Caco-2 (cell line): ENCODE measurements at regions not wholly inside any gene's neighbourhood (a gene's known extent, or its start where the extent isn't known, plus 50 kb on each side); places are given as distances from the start of the nearest gene placed in this dataset.

Experiments
- BruUV-seq: library from RNA; stranded (reverse); fragments of 400-500 nt; replicated peaks from 2 replicates; lab custom pipeline; 2021; lab: Mats Ljungman, UMichigan
- CTCF ChIA-PET: fragments of 300-600 bp; sonication (Branson Sonifier 250); formaldehyde crosslinking; loops from one replicate; lab custom pipeline; 2022; ENCODE audit warnings: antibody characterized with exemption; lab: Charles Lee
- POLR2A ChIA-PET: fragments of 300-600 bp; sonication (Branson Sonifier 250); formaldehyde crosslinking; loops from one replicate; lab custom pipeline; 2022; ENCODE audit warnings: antibody characterized with exemption; lab: Charles Lee
- DNase-seq, 2 experiments: peaks; one replicate each; pipeline versions ENCODE4 v3.0.0 to v3.0.0-alpha.2; 2020 to 2022
- H3K27me3 ChIP-seq: replicated peaks from 2 replicates; pipeline ENCODE4 v1.6.0; 2011; ENCODE audit warnings: low read length; ENCODE audit not compliant: control insufficient read depth, insufficient read depth
- H3K36me3 ChIP-seq: 2 replicates; pipeline ENCODE4 v1.5.1; 2011; ENCODE audit warnings: low read length; ENCODE audit not compliant: control insufficient read depth, insufficient read depth
- H3K4me1 ChIP-seq: fragments of 250-450 bp; sonication (Bioruptor Pico); 2 replicates; pipeline ENCODE4 v1.5.1; 2020; ENCODE audit warnings: mild to moderate bottlenecking
- H3K4me3 ChIP-seq: 2 replicates; pipeline ENCODE4 v1.5.1; 2011; ENCODE audit warnings: low read depth, mild to moderate bottlenecking, control low read depth, low read length
- H3K9me3 ChIP-seq: fragments of 250-450 bp; sonication (Bioruptor Pico); 2 replicates; pipeline ENCODE4 v1.5.1; 2020; ENCODE audit warnings: mild to moderate bottlenecking, moderate library complexity
- H3K27ac Mint-ChIP-seq: one replicate; pipeline ENCODE4 v1.8.0; 2022; ENCODE audit warnings: mixed read lengths; ENCODE audit not compliant: unreplicated experiment
- H3K27me3 Mint-ChIP-seq: one replicate; pipeline ENCODE4 v1.8.0; 2022; ENCODE audit warnings: mixed read lengths; ENCODE audit not compliant: insufficient read depth, unreplicated experiment
- H3K36me3 Mint-ChIP-seq: one replicate; pipeline ENCODE4 v1.8.0; 2022; ENCODE audit warnings: mild to moderate bottlenecking, mixed read lengths; ENCODE audit not compliant: insufficient read depth, unreplicated experiment
- H3K4me1 Mint-ChIP-seq: one replicate; pipeline ENCODE4 v1.8.0; 2022; ENCODE audit warnings: low read depth, mixed read lengths; ENCODE audit not compliant: unreplicated experiment
- H3K4me3 Mint-ChIP-seq: one replicate; pipeline ENCODE4 v1.8.0; 2022; ENCODE audit warnings: mild to moderate bottlenecking, moderate library complexity, mixed read lengths; ENCODE audit not compliant: unreplicated experiment
- H3K9me3 Mint-ChIP-seq: one replicate; pipeline ENCODE4 v1.8.0; 2022; ENCODE audit warnings: mixed read lengths; ENCODE audit not compliant: unreplicated experiment
- CTCF ChIP-seq, 2 experiments: fragments of 200-600 bp in 1 of 2; IDR thresholded peaks; 1 replicate in 1 of 2; 2 replicates in 1 of 2; pipeline versions ENCODE4 v1.5.1 to v1.8.0; 2011 to 2022; ENCODE audit warnings: antibody characterized with exemption in 1 of 2, control low read depth in 1 of 2, inconsistent platforms in 1 of 2, low read depth in 1 of 2, low read length in 1 of 2, mild to moderate bottlenecking in 1 of 2, moderate library complexity in 1 of 2; ENCODE audit not compliant: insufficient read depth in 1 of 2, severe bottlenecking in 1 of 2, unreplicated experiment in 1 of 2
- intact Hi-C: fragments of 100-400 bp; cut with micrococcal nuclease; formaldehyde crosslinking; loops from one replicate; pipeline ENCODE4 v1.10.0; 2022; ENCODE audit not compliant: unreplicated experiment

GRCh38 chr5:56459394-56460194 lies 226.5 kb upstream of the ANKRD55 start:
- H3K4me1 ChIP-seq: peaks cover 30% of the 10 kb centered on the region
- Mint-ChIP-seq H3K4me3 (no peak overlapping the region), H3K27ac (no peak overlapping the region), H3K4me1 (peaks cover 19% of the 10 kb centered on the region), H3K27me3 (no peaks in the 10 kb centered on the region), H3K36me3 (peaks cover 1% of the 10 kb centered on the region), H3K9me3 (peaks cover 13% of the 10 kb centered on the region)
- no peak for TF ChIP-seq CTCF (IDR thresholded peaks at IDR 0.05; ENCODE audit: insufficient read depth in 1 of 2, low read depth in 1 of 2, low read length in 1 of 2, severe bottlenecking in 1 of 2, unreplicated experiment in 1 of 2)
- CTCF ChIA-PET: no interaction called here
- DNase-seq: no peak
- intact Hi-C loops: no loop called here
- BruUV-seq: no TSS peak
- no peaks in the 10 kb centered on the region for H3K9me3 ChIP-seq
- POLR2A ChIA-PET: no interaction called here
- no peaks in the 10 kb centered on the region for H3K36me3 ChIP-seq
- no peak overlapping the region for H3K4me3 ChIP-seq
- no peaks in the 10 kb centered on the region for H3K27me3 ChIP-seq

DNA sequence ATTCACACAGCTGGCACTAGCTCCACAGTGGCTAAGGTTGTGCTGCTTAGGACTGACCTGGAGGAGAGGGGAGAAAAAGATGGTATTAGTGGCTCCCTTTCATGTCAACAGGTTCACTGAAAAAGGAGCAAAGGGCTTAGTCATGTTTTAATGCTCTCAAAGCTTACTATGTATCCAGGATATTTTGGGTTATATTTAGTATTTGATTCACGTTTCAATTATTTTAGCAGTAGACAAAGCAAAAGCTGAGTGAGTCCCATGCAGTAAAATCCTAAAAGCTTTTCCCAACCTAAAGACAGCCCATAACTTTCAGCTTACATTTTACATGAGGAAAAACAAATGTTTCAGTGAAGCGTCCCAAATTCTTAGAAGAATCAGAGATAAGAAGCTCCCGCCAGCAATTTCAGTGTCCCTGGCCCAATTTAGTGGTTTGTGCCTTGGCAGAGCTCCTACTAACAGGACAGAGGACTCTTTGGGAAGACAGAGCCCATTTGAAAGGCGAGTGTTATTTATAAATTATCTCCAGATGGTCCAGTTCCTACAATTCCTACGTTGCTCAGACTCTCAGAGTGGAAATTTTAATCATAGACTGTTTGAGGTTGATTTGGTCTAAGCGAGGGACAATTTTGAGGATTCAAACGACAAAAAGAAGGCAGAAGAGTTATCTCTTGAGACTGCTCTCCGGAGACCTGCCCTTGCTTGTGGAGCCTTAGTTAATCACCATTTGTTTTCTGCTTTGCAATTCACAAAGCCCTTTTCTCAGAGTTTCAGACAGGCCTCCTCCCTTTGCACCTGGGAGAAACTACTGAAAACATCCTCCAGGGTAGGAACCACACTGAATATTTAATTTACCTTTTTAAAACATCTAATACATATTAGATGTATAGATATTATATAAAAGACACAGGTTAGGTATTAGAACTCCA lies 225.0 kb upstream of the ANKRD55 start:
- no peaks in the 10 kb centered on the region for H3K36me3 Mint-ChIP-seq
- intact Hi-C loops: no loop called here
- peaks cover 24% of the 10 kb centered on the region for H3K4me1 Mint-ChIP-seq
- Histone ChIP-seq H3K4me1 (peaks cover 38% of the 10 kb centered on the region), H3K27me3 (no peaks in the 10 kb centered on the region), H3K4me3 (no peak overlapping the region), H3K36me3 (no peaks in the 10 kb centered on the region), H3K9me3 (no peaks in the 10 kb centered on the region)
- no peaks in the 10 kb centered on the region for H3K27me3 Mint-ChIP-seq
- CTCF ChIA-PET: no interaction called here
- H3K4me3 Mint-ChIP-seq: no peak overlapping the region
- no peak for DNase-seq
- H3K27ac Mint-ChIP-seq: no peak overlapping the region
- H3K9me3 Mint-ChIP-seq: peaks cover 17% of the 10 kb centered on the region
- POLR2A ChIA-PET: no interaction called here
- TF ChIP-seq CTCF (IDR thresholded peaks at IDR 0.05; ENCODE audit: insufficient read depth in 1 of 2, low read depth in 1 of 2, low read length in 1 of 2, severe bottlenecking in 1 of 2, unreplicated experiment in 1 of 2): no peak
- no TSS peak for BruUV-seq

- TF ChIP-seq CTCF (IDR thresholded peaks at IDR 0.05; ENCODE audit: insufficient read depth in 1 of 2, low read depth in 1 of 2, low read length in 1 of 2, severe bottlenecking in 1 of 2, unreplicated experiment in 1 of 2): no peak
Measured at GRCh38 chr5:56456002-56456401, 222.9 kb upstream of the ANKRD55 start.

More at GRCh38 chr5:56456002-56456401, 222.9 kb upstream of the ANKRD55 start:
- ChIA-PET CTCF (no interaction called here), POLR2A (no interaction called here)
- Histone ChIP-seq H3K4me1 (peaks cover 41% of the 10 kb centered on the region), H3K9me3 (no peaks in the 10 kb centered on the region), H3K36me3 (no peaks in the 10 kb centered on the region), H3K4me3 (no peak overlapping the region), H3K27me3 (no peaks in the 10 kb centered on the region)
- intact Hi-C loops: no loop called here
- H3K27ac Mint-ChIP-seq: no peak overlapping the region
- no TSS peak for BruUV-seq
- no peaks in the 10 kb centered on the region for H3K27me3 Mint-ChIP-seq
- DNase-seq: no peak
- H3K36me3 Mint-ChIP-seq: peaks cover 6% of the 10 kb centered on the region
- H3K4me3 Mint-ChIP-seq: no peak overlapping the region
- H3K4me1 Mint-ChIP-seq: peaks cover 27% of the 10 kb centered on the region
- peaks cover 17% of the 10 kb centered on the region for H3K9me3 Mint-ChIP-seq
